ENCODE measurements at regions not wholly inside any gene's neighbourhood (a gene's known extent, or its start where the extent isn't known, plus 50 kb on each side); places are given as distances from the start of the nearest gene placed in this dataset.

DNA sequence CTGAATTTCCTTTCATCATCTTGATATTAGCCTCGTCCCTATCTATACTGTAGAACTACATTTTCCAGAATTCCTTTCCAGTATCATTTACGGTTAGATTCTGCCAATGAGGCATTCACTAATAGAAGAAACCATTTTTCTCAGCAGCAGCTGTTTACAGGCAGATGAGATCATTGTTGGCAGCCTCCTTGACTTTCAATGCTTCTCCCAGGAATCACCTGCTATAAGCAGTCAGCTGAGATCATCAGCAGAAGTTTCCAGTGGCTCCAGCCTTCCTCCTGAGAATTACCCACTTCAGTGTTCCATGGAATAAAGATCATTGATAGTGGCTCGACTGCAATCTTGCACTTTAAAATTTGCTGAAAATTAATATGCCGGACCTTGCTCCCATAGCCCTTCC lies 157.3 kb upstream of the TET2 start:
- peaks cover 8% of the 10 kb centered on the region for H3K9me3 Mint-ChIP-seq

DNA sequence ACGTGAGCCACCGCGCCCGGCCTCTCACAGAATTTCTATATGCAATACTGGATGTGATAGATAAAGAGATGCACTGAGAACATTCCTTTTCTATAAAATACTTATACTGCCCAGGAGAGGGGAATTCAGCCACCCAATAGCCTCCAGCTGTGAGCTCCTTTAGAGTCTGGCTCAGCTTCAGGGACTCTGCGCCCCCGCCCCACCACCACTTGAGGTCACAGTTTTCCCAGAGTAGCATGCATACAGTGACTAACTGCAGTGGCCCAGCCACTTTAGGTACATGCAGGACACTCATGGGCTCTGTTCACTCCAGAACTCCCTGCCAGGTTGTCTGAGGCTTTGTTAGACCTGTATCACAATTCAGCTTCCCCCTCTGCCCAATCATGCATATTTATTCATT lies 144.4 kb upstream of the TET2 start:
- H3K27me3 Mint-ChIP-seq (ENCODE audit: low read depth), result peaks cover 4% of the 10 kb centered on the region
- H3K27ac Mint-ChIP-seq, result no peak overlapping the region
- TF ChIP-seq, protein P1, sequence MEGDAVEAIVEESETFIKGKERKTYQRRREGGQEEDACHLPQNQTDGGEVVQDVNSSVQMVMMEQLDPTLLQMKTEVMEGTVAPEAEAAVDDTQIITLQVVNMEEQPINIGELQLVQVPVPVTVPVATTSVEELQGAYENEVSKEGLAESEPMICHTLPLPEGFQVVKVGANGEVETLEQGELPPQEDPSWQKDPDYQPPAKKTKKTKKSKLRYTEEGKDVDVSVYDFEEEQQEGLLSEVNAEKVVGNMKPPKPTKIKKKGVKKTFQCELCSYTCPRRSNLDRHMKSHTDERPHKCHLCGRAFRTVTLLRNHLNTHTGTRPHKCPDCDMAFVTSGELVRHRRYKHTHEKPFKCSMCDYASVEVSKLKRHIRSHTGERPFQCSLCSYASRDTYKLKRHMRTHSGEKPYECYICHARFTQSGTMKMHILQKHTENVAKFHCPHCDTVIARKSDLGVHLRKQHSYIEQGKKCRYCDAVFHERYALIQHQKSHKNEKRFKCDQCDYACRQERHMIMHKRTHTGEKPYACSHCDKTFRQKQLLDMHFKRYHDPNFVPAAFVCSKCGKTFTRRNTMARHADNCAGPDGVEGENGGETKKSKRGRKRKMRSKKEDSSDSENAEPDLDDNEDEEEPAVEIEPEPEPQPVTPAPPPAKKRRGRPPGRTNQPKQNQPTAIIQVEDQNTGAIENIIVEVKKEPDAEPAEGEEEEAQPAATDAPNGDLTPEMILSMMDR (IDR thresholded peaks at IDR 0.05; ENCODE audit: unreplicated experiment in 3 of 3), result no peak
- H3K9me3 Mint-ChIP-seq, result no peaks in the 10 kb centered on the region
- H3K4me3 Mint-ChIP-seq, result no peak overlapping the region
- no peaks in the 10 kb centered on the region for H3K36me3 Mint-ChIP-seq (ENCODE audit: low read depth)
- no peaks in the 10 kb centered on the region for H3K4me1 Mint-ChIP-seq

More for the DNA sequence above, 157.3 kb upstream of the TET2 start:
- Mint-ChIP-seq H3K4me1 (peaks cover 11% of the 10 kb centered on the region), H3K4me3 (no peak overlapping the region), H3K27ac (no peak overlapping the region), H3K36me3 (ENCODE audit: low read depth) (no peaks in the 10 kb centered on the region), H3K27me3 (ENCODE audit: low read depth) (peaks cover 10% of the 10 kb centered on the region)
- TF ChIP-seq, protein P1 (IDR thresholded peaks at IDR 0.05; ENCODE audit: unreplicated experiment in 3 of 3), result no peak

DNA sequence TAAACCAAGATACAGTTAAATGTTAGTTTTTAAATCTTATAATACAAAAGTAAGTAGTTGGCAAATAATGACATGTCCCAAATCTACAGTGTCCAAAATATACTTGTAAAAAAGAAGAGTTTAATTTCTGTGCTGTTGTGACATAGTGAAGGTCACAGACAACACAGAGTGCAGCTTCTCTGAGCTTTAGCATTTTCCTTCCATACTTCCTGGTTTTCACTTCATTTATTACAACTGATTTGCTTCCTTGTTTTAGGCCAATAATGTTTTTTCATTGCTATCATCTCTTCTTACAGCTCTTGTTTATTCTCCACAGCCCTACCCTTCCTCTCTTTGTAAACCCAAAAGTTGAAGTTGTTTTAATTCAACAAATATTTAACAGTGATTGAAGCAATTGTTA lies 132.4 kb upstream of the TET2 start:
- TF ChIP-seq, protein P1 (IDR thresholded peaks at IDR 0.05; ENCODE audit: unreplicated experiment in 3 of 3), result no peak

DNA sequence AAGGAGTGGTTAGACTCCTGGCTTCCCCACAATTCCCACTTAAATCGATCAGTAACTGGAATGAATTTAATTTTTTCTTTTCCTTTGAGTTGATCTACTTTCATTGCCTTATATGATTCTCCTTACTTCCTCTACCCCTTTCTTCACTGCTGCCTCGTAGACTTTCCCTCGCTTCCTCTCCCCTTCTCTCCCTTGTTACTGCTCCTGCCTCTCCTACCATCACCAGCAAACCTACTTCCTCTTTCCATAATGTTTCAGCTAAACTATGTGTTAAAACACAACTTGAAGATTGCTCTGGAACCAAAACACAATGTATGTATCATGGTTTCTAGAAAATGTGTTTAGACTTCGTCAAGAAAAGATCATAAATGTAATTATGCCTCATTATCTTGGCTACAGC lies 132.0 kb upstream of the TET2 start:
- H3K36me3 Mint-ChIP-seq (ENCODE audit: low read depth), result no peaks in the 10 kb centered on the region
- TF ChIP-seq, protein P1 (IDR thresholded peaks at IDR 0.05; ENCODE audit: unreplicated experiment in 3 of 3), result no peak
- peaks cover 18% of the 10 kb centered on the region for H3K9me3 Mint-ChIP-seq
- no peaks in the 10 kb centered on the region for H3K27me3 Mint-ChIP-seq (ENCODE audit: low read depth)
- no peak overlapping the region for H3K4me3 Mint-ChIP-seq
- H3K4me1 Mint-ChIP-seq, result no peaks in the 10 kb centered on the region
- H3K27ac Mint-ChIP-seq, result no peak overlapping the region

More for the DNA sequence above, 132.4 kb upstream of the TET2 start:
- Mint-ChIP-seq H3K4me3 (no peak overlapping the region), H3K4me1 (no peaks in the 10 kb centered on the region), H3K9me3 (peaks cover 21% of the 10 kb centered on the region), H3K27ac (no peak overlapping the region), H3K36me3 (ENCODE audit: low read depth) (no peaks in the 10 kb centered on the region), H3K27me3 (ENCODE audit: low read depth) (no peaks in the 10 kb centered on the region)

DNA sequence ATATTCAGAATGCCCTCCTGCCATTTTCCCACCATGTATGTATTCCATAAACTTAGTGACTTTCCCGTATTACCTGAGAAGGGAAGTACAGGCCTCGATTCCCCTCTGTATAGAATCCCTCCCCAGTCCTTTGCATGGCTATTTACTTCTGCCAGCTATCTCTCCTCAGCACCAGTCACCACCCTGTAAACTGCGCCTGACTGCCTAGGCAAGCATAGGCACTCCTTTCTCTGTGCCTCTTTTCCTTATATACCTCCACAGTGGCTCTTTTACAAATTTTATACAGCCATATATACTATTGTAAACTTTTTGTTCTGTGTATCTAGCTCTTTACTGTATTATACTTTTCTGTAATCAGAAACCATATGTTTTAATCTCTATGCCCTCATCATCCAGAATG lies 130.9 kb upstream of the TET2 start:
- Mint-ChIP-seq H3K36me3 (ENCODE audit: low read depth) (no peaks in the 10 kb centered on the region), H3K9me3 (peaks cover 9% of the 10 kb centered on the region), H3K4me1 (no peaks in the 10 kb centered on the region), H3K4me3 (no peak overlapping the region), H3K27ac (no peak overlapping the region), H3K27me3 (ENCODE audit: low read depth) (no peaks in the 10 kb centered on the region)
- TF ChIP-seq, protein P1 (IDR thresholded peaks at IDR 0.05; ENCODE audit: unreplicated experiment in 3 of 3), result no peak

DNA sequence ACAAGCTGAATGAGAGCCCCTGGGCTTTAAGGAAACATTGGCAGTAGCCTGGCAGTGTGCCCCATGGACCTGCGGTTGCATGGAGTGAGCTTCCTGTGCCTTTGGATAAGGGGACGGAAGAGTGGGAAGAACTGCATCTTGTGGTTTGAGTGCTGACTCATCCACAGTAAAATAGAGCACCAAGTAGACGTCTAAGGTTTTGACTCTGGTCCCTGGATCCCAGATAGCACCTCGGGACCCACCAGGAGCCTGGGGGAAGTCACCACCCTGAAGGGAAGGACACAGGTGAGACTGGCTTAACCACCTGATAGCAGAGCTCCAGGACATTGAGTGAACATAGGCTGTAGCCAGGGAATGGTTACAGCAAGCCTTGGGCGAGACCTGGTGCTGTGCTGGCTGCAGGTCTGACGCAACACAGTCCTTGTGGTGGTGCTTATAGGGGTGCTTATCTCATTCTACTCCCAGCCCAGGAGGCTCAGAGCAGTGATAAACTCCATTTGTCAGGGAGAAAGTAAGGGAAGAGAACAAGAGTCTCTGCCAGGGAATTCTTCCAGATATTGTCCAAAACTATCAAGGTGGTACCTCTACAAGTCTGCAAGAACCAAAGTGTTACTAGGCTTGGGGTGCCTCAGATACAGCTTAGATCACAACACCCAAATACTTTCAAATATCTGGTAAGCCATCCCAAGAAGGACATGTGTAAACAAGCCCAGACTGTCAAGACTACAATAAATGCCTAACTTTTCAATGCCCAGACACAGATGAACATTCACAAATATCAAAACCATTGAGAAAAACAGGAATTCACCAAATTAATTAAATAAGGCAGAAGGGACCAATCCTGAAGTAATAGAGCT lies 123.6 kb upstream of the TET2 start:
- Mint-ChIP-seq H3K4me3 (no peak overlapping the region), H3K36me3 (ENCODE audit: low read depth) (no peaks in the 10 kb centered on the region), H3K9me3 (peaks cover 3% of the 10 kb centered on the region), H3K27ac (no peak overlapping the region), H3K4me1 (no peaks in the 10 kb centered on the region), H3K27me3 (ENCODE audit: low read depth) (no peaks in the 10 kb centered on the region)
- TF ChIP-seq, protein P1 (IDR thresholded peaks at IDR 0.05; ENCODE audit: unreplicated experiment in 3 of 3), result no peak
